ENCODE measurements at regions not wholly inside any gene's neighbourhood (a gene's known extent, or its start where the extent isn't known, plus 50 kb on each side); places are given as distances from the start of the nearest gene placed in this dataset.
"Not testable (repeated sequence)": the region's sequence is repeated elsewhere in the genome, so short reads cannot be mapped to it uniquely, and the experiment has no call there.

DNA sequence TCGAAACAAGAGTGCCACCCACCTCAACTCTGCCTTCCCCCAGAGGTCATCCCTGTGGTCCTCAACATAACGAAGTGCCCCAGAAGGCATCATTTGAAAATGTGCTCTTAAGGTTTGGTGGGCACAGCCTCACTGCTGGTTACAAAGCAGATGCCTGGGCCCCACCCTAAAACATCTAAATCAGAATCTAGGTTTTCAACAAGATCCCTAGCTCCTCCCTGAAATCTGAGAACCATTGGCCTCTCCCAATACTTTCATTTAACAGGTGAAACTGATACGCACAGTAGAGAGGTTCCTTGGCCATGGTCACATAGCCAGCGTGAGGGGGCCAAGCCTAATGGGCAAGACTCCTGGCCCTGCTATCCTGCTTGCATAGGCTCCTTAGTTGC is 376.2 kb upstream of the CLINT1 start:
- Histone ChIP-seq H3K36me3 (ENCODE audit: control insufficient read depth, insufficient read depth, low read length) (no peaks in the 10 kb centered on the region), H3K27me3 (ENCODE audit: control insufficient read depth, insufficient read depth, low read length) (no peaks in the 10 kb centered on the region), H3K4me3 (ENCODE audit: low read length) (no peak overlapping the region), H3K4me1 (ENCODE audit: control insufficient read depth, insufficient read depth, low read length) (no peaks in the 10 kb centered on the region), H3K9me3 (ENCODE audit: control insufficient read depth, low read length) (no peaks in the 10 kb centered on the region), H3K9ac (ENCODE audit: low read length) (no peak overlapping the region)

DNA sequence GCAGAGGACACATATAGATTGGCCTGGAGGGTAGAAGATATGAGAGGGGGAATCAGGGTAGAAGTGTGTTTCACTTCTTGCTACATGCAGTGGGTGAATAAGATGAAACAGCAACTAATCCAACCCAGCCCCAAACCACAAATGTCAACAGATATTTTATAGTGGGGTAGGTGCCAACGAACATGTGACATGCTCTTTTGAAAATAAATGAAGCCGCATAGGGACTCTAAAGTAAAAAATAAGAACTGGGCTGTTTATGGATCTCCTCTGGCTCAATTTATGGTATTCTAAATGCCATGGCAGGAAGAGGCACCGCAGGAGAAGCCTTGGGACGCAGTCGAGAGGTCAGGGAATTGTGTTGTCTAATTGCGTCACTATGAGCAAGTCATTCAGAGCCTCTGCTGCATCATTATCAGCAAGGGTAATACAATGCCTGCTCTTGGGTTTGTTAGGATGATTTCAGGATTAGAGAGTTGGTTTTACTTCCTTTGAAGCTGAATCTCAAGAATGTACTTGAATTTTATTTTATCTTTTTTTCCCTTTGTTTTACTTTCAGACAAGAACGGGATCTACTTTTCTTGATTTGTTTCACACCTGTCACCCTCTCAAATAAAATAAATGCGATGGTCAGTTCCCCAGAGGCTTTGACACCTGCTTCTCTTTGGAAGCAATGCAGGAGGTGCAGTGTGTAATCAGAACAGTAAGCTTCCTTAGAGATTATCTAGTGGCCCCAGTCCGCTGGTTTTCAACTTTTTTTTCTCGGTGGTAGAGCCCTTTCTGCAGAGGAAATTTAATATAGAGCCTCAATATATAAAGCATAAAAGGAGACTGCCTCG is 375.6 kb upstream of the CLINT1 start:
- Histone ChIP-seq H3K4me3 (ENCODE audit: low read length) (no peak overlapping the region), H3K4me1 (ENCODE audit: control insufficient read depth, insufficient read depth, low read length) (no peaks in the 10 kb centered on the region), H3K9me3 (ENCODE audit: control insufficient read depth, low read length) (no peaks in the 10 kb centered on the region), H3K27me3 (ENCODE audit: control insufficient read depth, insufficient read depth, low read length) (no peaks in the 10 kb centered on the region), H3K36me3 (ENCODE audit: control insufficient read depth, insufficient read depth, low read length) (no peaks in the 10 kb centered on the region), H3K9ac (ENCODE audit: low read length) (no peak overlapping the region)

DNA sequence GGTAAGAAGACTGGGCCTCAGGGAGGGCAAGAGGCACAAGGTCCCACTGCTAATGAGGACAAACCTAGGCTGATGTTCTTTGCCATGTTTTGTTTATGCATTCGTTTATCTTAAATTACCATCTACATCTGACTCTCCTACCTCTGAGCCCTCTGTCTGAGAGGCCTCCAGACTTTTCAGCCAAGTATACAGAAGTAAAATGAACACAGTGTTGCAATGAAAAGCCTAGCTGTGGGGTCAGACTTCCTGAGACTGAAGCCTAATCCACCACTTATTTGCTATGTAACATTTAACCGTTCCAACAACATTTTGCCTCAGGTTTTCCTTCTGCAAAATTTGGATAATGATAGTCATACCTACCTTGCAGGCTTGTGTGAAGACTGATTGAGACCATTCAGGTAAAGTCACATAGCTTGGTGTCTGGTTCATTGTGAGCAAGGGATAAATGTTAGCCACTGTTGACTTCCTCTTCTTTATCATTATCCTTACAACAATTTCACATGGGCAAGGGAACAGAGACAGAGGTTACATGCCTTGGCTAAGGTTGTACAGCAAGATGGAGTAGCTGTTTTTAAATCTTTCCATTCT is 374.9 kb upstream of the CLINT1 start:
- Histone ChIP-seq H3K9me3 (ENCODE audit: control insufficient read depth, low read length) (no peaks in the 10 kb centered on the region), H3K4me3 (ENCODE audit: low read length) (no peak overlapping the region), H3K9ac (ENCODE audit: low read length) (no peak overlapping the region), H3K27me3 (ENCODE audit: control insufficient read depth, insufficient read depth, low read length) (no peaks in the 10 kb centered on the region), H3K4me1 (ENCODE audit: control insufficient read depth, insufficient read depth, low read length) (no peaks in the 10 kb centered on the region), H3K36me3 (ENCODE audit: control insufficient read depth, insufficient read depth, low read length) (no peaks in the 10 kb centered on the region)

DNA sequence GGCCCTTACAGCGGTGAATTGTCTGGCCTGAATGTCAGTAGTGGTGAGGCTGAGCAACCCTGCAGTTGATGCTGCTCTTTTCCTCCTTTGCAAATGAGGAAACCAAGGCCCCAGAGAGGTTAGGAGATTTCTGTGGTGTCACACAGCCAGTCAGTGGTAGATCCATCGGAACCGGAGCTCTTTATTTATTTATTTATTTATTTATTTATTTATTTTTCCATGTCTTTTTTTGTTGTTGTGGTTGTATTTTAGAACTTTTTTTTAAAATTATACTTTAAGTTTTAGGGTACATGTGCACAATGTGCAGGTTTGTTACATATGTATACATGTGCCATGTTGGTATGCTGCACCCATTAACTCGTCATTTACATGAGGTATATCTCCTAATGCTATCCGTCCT is 368.4 kb upstream of the CLINT1 start:
- not testable (repeated sequence) for H3K4me1 ChIP-seq (ENCODE audit: control insufficient read depth, insufficient read depth, low read length); H3K9ac ChIP-seq (ENCODE audit: low read length); H3K4me3 ChIP-seq (ENCODE audit: low read length); H3K36me3 ChIP-seq (ENCODE audit: control insufficient read depth, insufficient read depth, low read length); H3K27me3 ChIP-seq (ENCODE audit: control insufficient read depth, insufficient read depth, low read length); H3K9me3 ChIP-seq (ENCODE audit: control insufficient read depth, low read length)

DNA sequence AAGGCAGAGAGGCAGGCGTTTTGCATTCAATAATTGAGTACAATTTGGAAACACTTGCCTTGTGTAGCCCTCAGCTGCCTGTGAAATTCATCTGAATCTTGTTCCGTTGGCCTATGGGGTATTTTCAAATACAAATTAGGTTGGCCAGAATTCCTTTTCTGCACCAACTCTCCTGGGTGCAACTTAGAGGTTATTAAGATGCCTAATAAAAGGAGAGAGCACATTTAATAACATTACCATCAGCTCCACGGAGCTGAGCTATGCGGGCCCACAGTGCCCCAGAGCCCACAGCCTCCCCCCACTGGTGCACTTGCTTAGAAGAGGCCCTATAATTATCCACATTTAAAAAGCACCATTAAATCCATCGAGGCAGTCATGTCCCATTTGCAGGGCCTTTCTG is 367.6 kb upstream of the CLINT1 start:
- Histone ChIP-seq H3K27me3 (ENCODE audit: control insufficient read depth, insufficient read depth, low read length) (no peaks in the 10 kb centered on the region), H3K36me3 (ENCODE audit: control insufficient read depth, insufficient read depth, low read length) (no peaks in the 10 kb centered on the region), H3K9me3 (ENCODE audit: control insufficient read depth, low read length) (no peaks in the 10 kb centered on the region), H3K4me1 (ENCODE audit: control insufficient read depth, insufficient read depth, low read length) (no peaks in the 10 kb centered on the region), H3K4me3 (ENCODE audit: low read length) (no peak overlapping the region), H3K9ac (ENCODE audit: low read length) (no peak overlapping the region)

DNA sequence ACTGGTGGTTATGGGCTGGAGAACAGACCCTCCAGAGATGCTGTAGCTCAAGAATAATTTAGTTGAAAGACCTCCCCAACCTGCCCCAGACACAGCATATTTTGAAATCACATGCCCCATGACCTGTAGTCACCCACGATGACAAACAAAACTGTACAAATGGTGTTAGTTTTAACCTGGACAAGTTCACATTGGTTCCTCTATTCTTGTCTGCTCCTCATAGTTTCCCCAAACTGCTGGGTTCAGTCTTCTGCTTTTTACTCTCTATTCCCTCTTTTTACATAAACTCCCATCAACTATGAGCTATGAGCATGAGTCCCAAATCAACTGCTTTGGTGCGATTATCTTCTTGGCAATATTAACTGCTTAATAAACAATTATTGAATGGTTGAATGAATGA is 365.3 kb upstream of the CLINT1 start:
- no peak overlapping the region for H3K4me3 ChIP-seq (ENCODE audit: low read length)
- H3K27me3 ChIP-seq (ENCODE audit: control insufficient read depth, insufficient read depth, low read length) = no peaks in the 10 kb centered on the region
- H3K36me3 ChIP-seq (ENCODE audit: control insufficient read depth, insufficient read depth, low read length) = no peaks in the 10 kb centered on the region
- no peaks in the 10 kb centered on the region for H3K9me3 ChIP-seq (ENCODE audit: control insufficient read depth, low read length)
- no peak overlapping the region for H3K9ac ChIP-seq (ENCODE audit: low read length)
- H3K4me1 ChIP-seq (ENCODE audit: control insufficient read depth, insufficient read depth, low read length) = no peaks in the 10 kb centered on the region

DNA sequence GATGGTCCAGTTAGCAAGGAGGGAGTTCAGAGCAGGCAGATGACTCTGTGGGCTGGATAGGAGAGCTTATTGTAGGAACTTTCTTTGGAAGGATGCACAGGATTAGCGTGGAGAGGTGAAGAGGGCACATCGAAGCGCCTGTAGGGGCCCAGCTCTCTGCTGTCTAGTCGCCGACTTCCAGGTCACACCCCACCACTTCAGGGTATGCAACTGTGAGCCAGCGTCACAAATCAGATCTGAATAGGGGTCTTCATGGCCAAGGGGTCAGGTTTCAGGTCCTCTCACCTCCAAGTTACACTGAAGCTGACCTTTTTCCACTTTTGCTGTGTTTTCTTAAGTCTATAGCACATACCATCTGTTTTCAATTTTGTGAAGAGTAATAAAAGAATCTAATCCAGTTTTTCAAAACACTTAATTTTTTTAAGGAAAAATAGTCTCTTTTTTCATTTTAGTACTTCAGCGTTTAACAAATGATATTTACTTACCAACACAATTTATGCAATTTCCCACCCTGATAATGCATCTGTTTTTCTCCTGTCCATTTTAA is 364.2 kb upstream of the CLINT1 start:
- no peak overlapping the region for H3K9ac ChIP-seq (ENCODE audit: low read length)
- no peaks in the 10 kb centered on the region for H3K27me3 ChIP-seq (ENCODE audit: control insufficient read depth, insufficient read depth, low read length)
- H3K4me1 ChIP-seq (ENCODE audit: control insufficient read depth, insufficient read depth, low read length) = no peaks in the 10 kb centered on the region
- no peak overlapping the region for H3K4me3 ChIP-seq (ENCODE audit: low read length)
- H3K9me3 ChIP-seq (ENCODE audit: control insufficient read depth, low read length) = no peaks in the 10 kb centered on the region
- no peaks in the 10 kb centered on the region for H3K36me3 ChIP-seq (ENCODE audit: control insufficient read depth, insufficient read depth, low read length)

DNA sequence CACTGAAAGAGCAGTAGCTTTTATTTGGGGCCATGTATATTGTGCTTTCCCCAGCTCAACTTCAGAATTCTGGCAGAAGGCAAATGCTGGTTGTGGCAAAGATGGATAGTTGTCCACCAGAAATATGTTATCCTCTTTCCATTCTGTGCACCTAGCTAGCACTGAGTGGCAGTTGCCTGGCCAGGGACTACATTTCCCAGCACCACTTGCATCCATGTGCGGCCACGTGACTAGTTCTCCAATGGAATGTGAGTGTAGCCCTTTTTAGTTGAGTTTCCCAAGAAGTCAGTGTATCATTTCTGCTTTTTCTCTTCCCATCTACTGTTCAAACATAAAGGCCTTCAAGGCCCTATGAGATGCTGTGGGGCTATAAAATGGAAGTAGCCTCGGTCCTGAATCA is 354.0 kb upstream of the CLINT1 start:
- Histone ChIP-seq H3K4me1 (ENCODE audit: control insufficient read depth, insufficient read depth, low read length) (no peaks in the 10 kb centered on the region), H3K27me3 (ENCODE audit: control insufficient read depth, insufficient read depth, low read length) (no peaks in the 10 kb centered on the region), H3K9me3 (ENCODE audit: control insufficient read depth, low read length) (no peaks in the 10 kb centered on the region), H3K9ac (ENCODE audit: low read length) (no peak overlapping the region), H3K4me3 (ENCODE audit: low read length) (no peak overlapping the region), H3K36me3 (ENCODE audit: control insufficient read depth, insufficient read depth, low read length) (no peaks in the 10 kb centered on the region)

DNA sequence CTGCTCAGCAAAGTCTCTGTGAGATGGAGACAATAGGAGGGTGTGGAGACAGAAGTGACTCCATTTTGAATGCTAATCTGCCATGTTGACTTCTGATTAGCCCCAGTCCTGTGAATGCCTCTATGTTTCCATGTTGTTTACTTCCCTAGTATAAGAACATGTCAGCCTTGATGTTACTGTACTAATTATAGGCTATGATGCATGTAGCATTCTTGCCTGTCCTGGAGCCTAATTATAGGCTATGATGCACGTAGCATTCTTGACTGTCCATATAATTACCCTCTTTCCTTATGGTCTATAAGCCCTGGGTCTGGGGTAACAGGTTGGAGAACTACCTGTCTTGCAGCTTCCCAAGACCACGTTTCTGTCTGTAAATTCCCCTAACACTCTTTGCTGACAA is 353.3 kb upstream of the CLINT1 start:
- no peaks in the 10 kb centered on the region for H3K9me3 ChIP-seq (ENCODE audit: control insufficient read depth, low read length)
- no peak overlapping the region for H3K9ac ChIP-seq (ENCODE audit: low read length)

DNA sequence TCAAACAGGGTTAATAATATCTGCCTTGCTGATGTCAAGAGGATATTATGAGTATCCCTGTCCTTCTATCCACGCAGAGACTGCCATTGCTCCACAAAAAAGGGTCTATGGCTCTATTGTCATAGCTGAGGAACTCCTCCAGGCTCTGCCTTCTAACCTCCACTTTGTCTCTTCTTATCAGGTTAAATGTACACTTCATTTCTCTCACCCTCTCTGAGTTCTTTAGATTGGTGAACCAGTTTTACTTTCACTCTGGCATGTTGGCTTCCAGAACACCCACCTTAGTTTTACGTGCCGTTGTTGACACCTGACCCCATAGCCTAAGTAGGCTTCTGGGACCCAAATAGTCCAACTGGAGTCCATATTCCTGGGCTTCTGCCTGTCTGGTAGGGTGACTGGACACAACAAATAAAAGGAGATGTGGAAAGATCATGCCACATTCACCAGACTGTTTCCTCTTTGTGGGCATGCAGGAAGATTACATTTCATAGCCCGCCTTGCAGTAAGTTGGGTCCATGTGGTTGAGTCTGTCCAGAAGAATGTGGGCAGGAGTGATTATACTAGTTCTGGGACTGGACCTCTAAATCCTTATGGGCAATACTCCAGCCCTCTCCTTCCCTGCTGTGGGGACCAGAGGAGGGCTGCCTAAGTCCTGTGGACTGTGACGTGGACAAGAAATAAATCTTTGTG is 350.4 kb upstream of the CLINT1 start:
- H3K4me1 ChIP-seq (ENCODE audit: control insufficient read depth, insufficient read depth, low read length) = no peaks in the 10 kb centered on the region
- no peaks in the 10 kb centered on the region for H3K9me3 ChIP-seq (ENCODE audit: control insufficient read depth, low read length)

More for the DNA sequence above, 353.3 kb upstream of the CLINT1 start:
- no peaks in the 10 kb centered on the region for H3K4me1 ChIP-seq (ENCODE audit: control insufficient read depth, insufficient read depth, low read length)
- no peaks in the 10 kb centered on the region for H3K36me3 ChIP-seq (ENCODE audit: control insufficient read depth, insufficient read depth, low read length)
- no peak overlapping the region for H3K4me3 ChIP-seq (ENCODE audit: low read length)
- H3K27me3 ChIP-seq (ENCODE audit: control insufficient read depth, insufficient read depth, low read length) = no peaks in the 10 kb centered on the region

DNA sequence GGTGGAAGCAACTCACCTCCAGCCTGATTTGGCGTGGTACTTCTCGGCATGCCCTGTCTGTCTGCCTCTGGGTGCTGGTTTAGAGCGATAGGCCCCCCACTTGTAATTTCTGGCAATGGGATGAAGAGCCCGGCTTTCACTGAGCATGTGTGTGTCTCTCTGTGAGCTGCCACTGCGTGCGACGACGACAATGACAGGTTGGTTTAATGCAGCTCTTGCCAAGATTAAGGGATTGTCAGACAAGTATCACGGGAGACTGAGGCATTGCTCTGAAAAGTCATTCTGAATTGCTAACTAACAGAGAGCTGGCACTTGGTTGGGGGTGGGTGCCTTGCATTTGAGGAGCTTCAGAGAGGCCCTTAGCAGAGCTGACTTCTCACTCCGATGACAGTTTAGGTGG is 348.8 kb upstream of the CLINT1 start:
- no peak overlapping the region for H3K4me3 ChIP-seq (ENCODE audit: low read length)
- no peak overlapping the region for H3K9ac ChIP-seq (ENCODE audit: low read length)
- H3K4me1 ChIP-seq (ENCODE audit: control insufficient read depth, insufficient read depth, low read length) = no peaks in the 10 kb centered on the region
- H3K36me3 ChIP-seq (ENCODE audit: control insufficient read depth, insufficient read depth, low read length) = no peaks in the 10 kb centered on the region
- no peaks in the 10 kb centered on the region for H3K27me3 ChIP-seq (ENCODE audit: control insufficient read depth, insufficient read depth, low read length)
- no peaks in the 10 kb centered on the region for H3K9me3 ChIP-seq (ENCODE audit: control insufficient read depth, low read length)

More for the DNA sequence above, 350.4 kb upstream of the CLINT1 start:
- no peak overlapping the region for H3K4me3 ChIP-seq (ENCODE audit: low read length)
- H3K27me3 ChIP-seq (ENCODE audit: control insufficient read depth, insufficient read depth, low read length) = no peaks in the 10 kb centered on the region
- H3K9ac ChIP-seq (ENCODE audit: low read length) = no peak overlapping the region
- H3K36me3 ChIP-seq (ENCODE audit: control insufficient read depth, insufficient read depth, low read length) = no peaks in the 10 kb centered on the region

DNA sequence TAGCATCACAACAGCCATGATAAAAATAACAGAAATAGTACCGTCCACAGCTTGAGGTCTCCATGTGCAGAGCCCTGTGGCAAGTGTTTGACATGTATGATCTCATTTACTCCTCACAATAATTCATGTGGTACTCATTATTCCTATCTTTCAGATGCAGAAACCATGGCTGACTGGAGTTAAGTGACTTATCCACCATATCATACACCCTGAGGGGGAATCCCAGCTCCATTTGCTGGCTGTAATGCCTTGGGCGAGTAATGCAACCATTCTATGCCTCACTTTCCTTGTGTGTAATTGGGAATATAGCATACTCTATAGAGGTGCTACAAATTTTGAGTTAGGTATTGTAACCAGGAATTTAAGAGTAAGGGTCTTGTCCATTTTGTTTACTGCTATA is 347.0 kb upstream of the CLINT1 start:
- no peaks in the 10 kb centered on the region for H3K27me3 ChIP-seq (ENCODE audit: control insufficient read depth, insufficient read depth, low read length)
- no peaks in the 10 kb centered on the region for H3K4me1 ChIP-seq (ENCODE audit: control insufficient read depth, insufficient read depth, low read length)
- no peaks in the 10 kb centered on the region for H3K9me3 ChIP-seq (ENCODE audit: control insufficient read depth, low read length)
- H3K4me3 ChIP-seq (ENCODE audit: low read length) = no peak overlapping the region
- no peak overlapping the region for H3K9ac ChIP-seq (ENCODE audit: low read length)
- no peaks in the 10 kb centered on the region for H3K36me3 ChIP-seq (ENCODE audit: control insufficient read depth, insufficient read depth, low read length)
